Epithelial cell of esophagus (primary cell): ENCODE measurements at regions not wholly inside any gene's neighbourhood (a gene's known extent, or its start where the extent isn't known, plus 50 kb on each side); places are given as distances from the start of the nearest gene placed in this dataset.

ENCODE experiments used
- DNase-seq: peaks from one replicate; pipeline ENCODE4 v3.0.0; 2010; ENCODE audit warnings: low read depth
- H3K4me3 ChIP-seq: 2 replicates; pipeline ENCODE4 v1.5.1; 2011; ENCODE audit warnings: mild to moderate bottlenecking, low read length, control low read depth
- TF ChIP-seq, protein P1 (sequence below): IDR thresholded peaks from 2 replicates; pipeline ENCODE4 v1.5.1; 2011; ENCODE audit warnings: low read depth, mild to moderate bottlenecking, low read length, control low read depth, inconsistent platforms; ENCODE audit not compliant: insufficient read depth; ENCODE audit errors: missing control alignments

DNA sequence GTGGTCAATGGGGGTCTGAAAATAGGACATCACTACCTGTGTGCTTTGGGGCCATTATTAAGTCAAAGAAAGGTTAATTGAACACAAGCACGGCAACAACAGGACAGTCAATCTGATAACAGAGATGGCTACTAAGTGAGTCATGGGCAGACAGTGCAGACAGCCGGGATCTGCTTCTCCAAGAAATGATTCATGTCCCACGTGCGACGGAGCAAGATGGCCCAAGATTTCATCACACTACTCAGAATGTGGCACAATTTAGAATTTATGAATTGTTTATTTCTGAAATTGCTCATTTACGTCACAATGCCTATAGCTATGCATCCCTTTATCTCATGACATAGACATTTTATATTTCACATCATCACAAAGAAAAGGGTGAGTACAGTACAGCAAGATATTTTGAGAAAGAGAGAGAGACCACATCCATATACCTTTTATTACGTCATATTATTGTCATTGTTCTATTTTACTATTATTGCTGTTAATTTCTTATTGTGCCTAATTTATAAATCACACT lies 770.6 kb upstream of the NR2F2 start:
- TF ChIP-seq, protein P1, sequence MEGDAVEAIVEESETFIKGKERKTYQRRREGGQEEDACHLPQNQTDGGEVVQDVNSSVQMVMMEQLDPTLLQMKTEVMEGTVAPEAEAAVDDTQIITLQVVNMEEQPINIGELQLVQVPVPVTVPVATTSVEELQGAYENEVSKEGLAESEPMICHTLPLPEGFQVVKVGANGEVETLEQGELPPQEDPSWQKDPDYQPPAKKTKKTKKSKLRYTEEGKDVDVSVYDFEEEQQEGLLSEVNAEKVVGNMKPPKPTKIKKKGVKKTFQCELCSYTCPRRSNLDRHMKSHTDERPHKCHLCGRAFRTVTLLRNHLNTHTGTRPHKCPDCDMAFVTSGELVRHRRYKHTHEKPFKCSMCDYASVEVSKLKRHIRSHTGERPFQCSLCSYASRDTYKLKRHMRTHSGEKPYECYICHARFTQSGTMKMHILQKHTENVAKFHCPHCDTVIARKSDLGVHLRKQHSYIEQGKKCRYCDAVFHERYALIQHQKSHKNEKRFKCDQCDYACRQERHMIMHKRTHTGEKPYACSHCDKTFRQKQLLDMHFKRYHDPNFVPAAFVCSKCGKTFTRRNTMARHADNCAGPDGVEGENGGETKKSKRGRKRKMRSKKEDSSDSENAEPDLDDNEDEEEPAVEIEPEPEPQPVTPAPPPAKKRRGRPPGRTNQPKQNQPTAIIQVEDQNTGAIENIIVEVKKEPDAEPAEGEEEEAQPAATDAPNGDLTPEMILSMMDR: no peak
- DNase-seq: peak; percentile 92
- no peak overlapping the region for H3K4me3 ChIP-seq

DNA sequence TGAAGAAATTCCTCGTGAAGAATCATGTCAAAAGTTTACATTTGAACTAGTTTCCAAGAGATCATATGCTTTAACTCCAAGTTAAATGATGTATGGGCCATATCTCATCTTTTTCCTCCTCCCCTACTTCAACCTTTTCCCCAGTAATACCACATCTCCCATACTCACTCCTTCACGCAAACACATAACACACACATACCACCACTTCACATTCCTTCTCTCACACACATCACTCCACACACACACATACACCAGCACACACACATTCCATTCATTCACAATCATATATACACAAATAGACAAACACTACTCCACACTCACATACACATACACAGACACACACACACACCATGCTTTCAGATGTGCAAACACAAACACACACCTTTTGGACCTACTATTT lies 769.0 kb upstream of the NR2F2 start:
- TF ChIP-seq, protein P1: no peak
- no peak overlapping the region for H3K4me3 ChIP-seq
- DNase-seq: no peak

GRCh38 chr15:95563634-95564033 lies 766.9 kb upstream of the NR2F2 start:
- TF ChIP-seq, protein P1: no peak
- peak; percentile 29 for DNase-seq
- no peak overlapping the region for H3K4me3 ChIP-seq

DNA sequence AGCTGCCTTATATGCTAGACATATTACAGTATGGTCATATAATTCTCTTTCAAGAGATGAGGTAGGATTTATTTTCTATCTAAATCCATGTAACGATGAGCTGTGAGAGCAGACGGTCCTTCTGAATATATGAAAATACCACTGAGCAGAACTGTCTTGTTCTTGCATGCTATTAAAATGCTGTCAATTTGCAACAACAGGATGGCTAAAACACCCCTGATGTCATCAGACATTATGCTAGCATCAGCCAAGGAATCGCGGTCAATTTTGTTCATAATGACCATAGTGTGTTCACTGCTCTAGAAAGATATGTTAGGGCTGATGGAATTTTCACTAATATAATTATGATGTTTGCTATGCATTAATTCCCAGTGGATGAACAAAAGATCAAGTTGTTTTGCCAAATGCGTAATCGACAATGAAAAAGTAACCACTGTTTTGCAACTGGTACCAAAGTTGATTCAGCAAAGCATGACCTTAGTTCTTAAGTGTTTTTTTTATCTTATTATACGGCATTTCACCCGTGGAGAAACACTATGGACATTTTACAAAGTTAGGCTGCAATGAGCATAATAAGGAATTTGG lies 765.4 kb upstream of the NR2F2 start:
- TF ChIP-seq, protein P1: no peak
- DNase-seq: no peak
- no peak overlapping the region for H3K4me3 ChIP-seq

DNA sequence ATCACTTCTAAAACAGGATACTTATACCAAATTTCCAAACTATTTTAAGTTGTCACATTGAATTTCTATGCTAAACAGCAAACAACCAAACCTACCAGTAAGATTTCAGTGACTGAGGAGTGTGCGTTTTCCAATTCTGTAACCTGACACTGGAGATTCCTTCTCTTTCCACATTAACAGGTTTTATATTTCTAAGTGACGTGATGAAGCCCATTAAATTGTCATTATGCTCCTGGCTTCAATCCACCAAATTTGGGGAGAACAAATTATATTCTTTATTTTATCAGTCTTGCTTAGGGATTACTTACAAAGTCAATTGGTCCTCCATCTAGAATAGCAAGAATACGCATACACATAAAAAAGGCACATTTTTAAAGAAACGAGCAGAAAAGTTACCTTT lies 764.8 kb upstream of the NR2F2 start:
- TF ChIP-seq, protein P1: no peak
- no peak overlapping the region for H3K4me3 ChIP-seq
- DNase-seq: no peak

DNA sequence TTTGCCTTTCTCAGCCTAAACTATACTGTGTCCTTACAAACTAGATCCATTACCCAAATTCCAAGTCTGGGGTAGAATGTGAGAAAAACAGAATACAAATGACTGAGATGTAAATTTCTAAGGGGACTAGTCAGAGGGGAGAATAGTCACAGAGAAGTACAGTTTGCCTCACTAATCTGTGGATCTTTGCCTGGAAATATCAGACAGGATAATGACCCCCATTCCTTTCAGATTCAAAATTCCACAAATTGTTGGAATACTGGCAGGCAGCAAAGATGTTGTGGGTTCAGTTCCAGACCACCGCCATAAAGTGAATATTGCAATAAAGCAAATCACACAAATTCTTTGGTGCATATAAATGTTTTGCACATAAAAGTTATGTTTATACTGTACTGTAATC lies 762.8 kb upstream of the NR2F2 start:
- DNase-seq: no peak
- H3K4me3 ChIP-seq: no peak overlapping the region
- TF ChIP-seq, protein P1: no peak

- no peak for DNase-seq
- TF ChIP-seq, protein P1: no peak
- H3K4me3 ChIP-seq: no peak overlapping the region
Observed at GRCh38 chr15:95574053-95574452, 756.4 kb upstream of the NR2F2 start.
